ENCODE measurements at regions not wholly inside any gene's neighbourhood (a gene's known extent, or its start where the extent isn't known, plus 50 kb on each side); places are given as distances from the start of the nearest gene placed in this dataset.

DNA sequence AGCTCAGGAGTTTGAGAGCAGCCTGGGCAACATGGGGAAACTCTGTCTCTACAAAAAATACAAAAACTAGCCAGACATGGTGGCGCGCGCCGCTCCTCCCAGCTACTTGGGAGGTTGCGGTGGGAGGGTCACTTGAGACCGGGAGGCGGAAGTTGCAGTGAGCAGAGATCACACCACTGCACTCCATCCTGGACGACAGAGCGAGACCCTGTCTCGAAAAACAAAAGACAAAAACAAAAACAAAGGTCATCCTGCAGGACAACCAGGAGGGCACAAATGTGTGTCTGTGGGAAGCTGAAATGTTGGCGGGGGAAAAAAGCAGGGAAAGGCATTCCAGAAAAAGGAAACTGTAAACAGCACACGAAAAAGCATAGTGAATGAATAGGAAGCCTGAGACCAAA is 104.1 kb upstream of the HNRNPU start (continued):
- TF ChIP-seq, protein P1, sequence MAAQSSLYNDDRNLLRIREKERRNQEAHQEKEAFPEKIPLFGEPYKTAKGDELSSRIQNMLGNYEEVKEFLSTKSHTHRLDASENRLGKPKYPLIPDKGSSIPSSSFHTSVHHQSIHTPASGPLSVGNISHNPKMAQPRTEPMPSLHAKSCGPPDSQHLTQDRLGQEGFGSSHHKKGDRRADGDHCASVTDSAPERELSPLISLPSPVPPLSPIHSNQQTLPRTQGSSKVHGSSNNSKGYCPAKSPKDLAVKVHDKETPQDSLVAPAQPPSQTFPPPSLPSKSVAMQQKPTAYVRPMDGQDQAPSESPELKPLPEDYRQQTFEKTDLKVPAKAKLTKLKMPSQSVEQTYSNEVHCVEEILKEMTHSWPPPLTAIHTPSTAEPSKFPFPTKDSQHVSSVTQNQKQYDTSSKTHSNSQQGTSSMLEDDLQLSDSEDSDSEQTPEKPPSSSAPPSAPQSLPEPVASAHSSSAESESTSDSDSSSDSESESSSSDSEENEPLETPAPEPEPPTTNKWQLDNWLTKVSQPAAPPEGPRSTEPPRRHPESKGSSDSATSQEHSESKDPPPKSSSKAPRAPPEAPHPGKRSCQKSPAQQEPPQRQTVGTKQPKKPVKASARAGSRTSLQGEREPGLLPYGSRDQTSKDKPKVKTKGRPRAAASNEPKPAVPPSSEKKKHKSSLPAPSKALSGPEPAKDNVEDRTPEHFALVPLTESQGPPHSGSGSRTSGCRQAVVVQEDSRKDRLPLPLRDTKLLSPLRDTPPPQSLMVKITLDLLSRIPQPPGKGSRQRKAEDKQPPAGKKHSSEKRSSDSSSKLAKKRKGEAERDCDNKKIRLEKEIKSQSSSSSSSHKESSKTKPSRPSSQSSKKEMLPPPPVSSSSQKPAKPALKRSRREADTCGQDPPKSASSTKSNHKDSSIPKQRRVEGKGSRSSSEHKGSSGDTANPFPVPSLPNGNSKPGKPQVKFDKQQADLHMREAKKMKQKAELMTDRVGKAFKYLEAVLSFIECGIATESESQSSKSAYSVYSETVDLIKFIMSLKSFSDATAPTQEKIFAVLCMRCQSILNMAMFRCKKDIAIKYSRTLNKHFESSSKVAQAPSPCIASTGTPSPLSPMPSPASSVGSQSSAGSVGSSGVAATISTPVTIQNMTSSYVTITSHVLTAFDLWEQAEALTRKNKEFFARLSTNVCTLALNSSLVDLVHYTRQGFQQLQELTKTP (IDR thresholded peaks at IDR 0.05; ENCODE audit: low read depth in 1 of 2, partially characterized antibody in 2 of 2) = no peak
- TF ChIP-seq, protein P2, sequence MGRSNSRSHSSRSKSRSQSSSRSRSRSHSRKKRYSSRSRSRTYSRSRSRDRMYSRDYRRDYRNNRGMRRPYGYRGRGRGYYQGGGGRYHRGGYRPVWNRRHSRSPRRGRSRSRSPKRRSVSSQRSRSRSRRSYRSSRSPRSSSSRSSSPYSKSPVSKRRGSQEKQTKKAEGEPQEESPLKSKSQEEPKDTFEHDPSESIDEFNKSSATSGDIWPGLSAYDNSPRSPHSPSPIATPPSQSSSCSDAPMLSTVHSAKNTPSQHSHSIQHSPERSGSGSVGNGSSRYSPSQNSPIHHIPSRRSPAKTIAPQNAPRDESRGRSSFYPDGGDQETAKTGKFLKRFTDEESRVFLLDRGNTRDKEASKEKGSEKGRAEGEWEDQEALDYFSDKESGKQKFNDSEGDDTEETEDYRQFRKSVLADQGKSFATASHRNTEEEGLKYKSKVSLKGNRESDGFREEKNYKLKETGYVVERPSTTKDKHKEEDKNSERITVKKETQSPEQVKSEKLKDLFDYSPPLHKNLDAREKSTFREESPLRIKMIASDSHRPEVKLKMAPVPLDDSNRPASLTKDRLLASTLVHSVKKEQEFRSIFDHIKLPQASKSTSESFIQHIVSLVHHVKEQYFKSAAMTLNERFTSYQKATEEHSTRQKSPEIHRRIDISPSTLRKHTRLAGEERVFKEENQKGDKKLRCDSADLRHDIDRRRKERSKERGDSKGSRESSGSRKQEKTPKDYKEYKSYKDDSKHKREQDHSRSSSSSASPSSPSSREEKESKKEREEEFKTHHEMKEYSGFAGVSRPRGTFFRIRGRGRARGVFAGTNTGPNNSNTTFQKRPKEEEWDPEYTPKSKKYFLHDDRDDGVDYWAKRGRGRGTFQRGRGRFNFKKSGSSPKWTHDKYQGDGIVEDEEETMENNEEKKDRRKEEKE (IDR thresholded peaks at IDR 0.05; ENCODE audit: borderline replicate concordance in 1 of 2, control insufficient read depth in 1 of 2, low read depth in 2 of 2, low read length in 1 of 2) = no peak
- no peak for TF ChIP-seq RBBP5 (IDR thresholded peaks at IDR 0.05; ENCODE audit: borderline replicate concordance, insufficient read depth, low read length, poor library complexity, severe bottlenecking)
- TF ChIP-seq BCL6 (CRISPR knock-in tag; IDR thresholded peaks at IDR 0.05) = no peak

Measured in K562 (cell line).